Caco-2 (cell line): ENCODE measurements at regions not wholly inside any gene's neighbourhood (a gene's known extent, or its start where the extent isn't known, plus 50 kb on each side); places are given as distances from the start of the nearest gene placed in this dataset.

Experiments
- BruUV-seq: library from RNA; stranded (reverse); fragments of 400-500 nt; replicated peaks from 2 replicates; lab custom pipeline; 2021; lab: Mats Ljungman, UMichigan
- CTCF ChIA-PET: fragments of 300-600 bp; sonication (Branson Sonifier 250); formaldehyde crosslinking; loops from one replicate; lab custom pipeline; 2022; ENCODE audit warnings: antibody characterized with exemption; lab: Charles Lee
- POLR2A ChIA-PET: fragments of 300-600 bp; sonication (Branson Sonifier 250); formaldehyde crosslinking; loops from one replicate; lab custom pipeline; 2022; ENCODE audit warnings: antibody characterized with exemption; lab: Charles Lee
- DNase-seq, 2 experiments: peaks; one replicate each; pipeline versions ENCODE4 v3.0.0 to v3.0.0-alpha.2; 2020 to 2022
- H3K27me3 ChIP-seq: replicated peaks from 2 replicates; pipeline ENCODE4 v1.6.0; 2011; ENCODE audit warnings: low read length; ENCODE audit not compliant: control insufficient read depth, insufficient read depth
- H3K36me3 ChIP-seq: 2 replicates; pipeline ENCODE4 v1.5.1; 2011; ENCODE audit warnings: low read length; ENCODE audit not compliant: control insufficient read depth, insufficient read depth
- H3K4me1 ChIP-seq: fragments of 250-450 bp; sonication (Bioruptor Pico); 2 replicates; pipeline ENCODE4 v1.5.1; 2020; ENCODE audit warnings: mild to moderate bottlenecking
- H3K4me3 ChIP-seq: 2 replicates; pipeline ENCODE4 v1.5.1; 2011; ENCODE audit warnings: low read depth, mild to moderate bottlenecking, control low read depth, low read length
- H3K9me3 ChIP-seq: fragments of 250-450 bp; sonication (Bioruptor Pico); 2 replicates; pipeline ENCODE4 v1.5.1; 2020; ENCODE audit warnings: mild to moderate bottlenecking, moderate library complexity
- H3K27ac Mint-ChIP-seq: one replicate; pipeline ENCODE4 v1.8.0; 2022; ENCODE audit warnings: mixed read lengths; ENCODE audit not compliant: unreplicated experiment
- H3K27me3 Mint-ChIP-seq: one replicate; pipeline ENCODE4 v1.8.0; 2022; ENCODE audit warnings: mixed read lengths; ENCODE audit not compliant: insufficient read depth, unreplicated experiment
- H3K36me3 Mint-ChIP-seq: one replicate; pipeline ENCODE4 v1.8.0; 2022; ENCODE audit warnings: mild to moderate bottlenecking, mixed read lengths; ENCODE audit not compliant: insufficient read depth, unreplicated experiment
- H3K4me1 Mint-ChIP-seq: one replicate; pipeline ENCODE4 v1.8.0; 2022; ENCODE audit warnings: low read depth, mixed read lengths; ENCODE audit not compliant: unreplicated experiment
- H3K4me3 Mint-ChIP-seq: one replicate; pipeline ENCODE4 v1.8.0; 2022; ENCODE audit warnings: mild to moderate bottlenecking, moderate library complexity, mixed read lengths; ENCODE audit not compliant: unreplicated experiment
- H3K9me3 Mint-ChIP-seq: one replicate; pipeline ENCODE4 v1.8.0; 2022; ENCODE audit warnings: mixed read lengths; ENCODE audit not compliant: unreplicated experiment
- CTCF ChIP-seq, 2 experiments: fragments of 200-600 bp in 1 of 2; IDR thresholded peaks; 1 replicate in 1 of 2; 2 replicates in 1 of 2; pipeline versions ENCODE4 v1.5.1 to v1.8.0; 2011 to 2022; ENCODE audit warnings: antibody characterized with exemption in 1 of 2, control low read depth in 1 of 2, inconsistent platforms in 1 of 2, low read depth in 1 of 2, low read length in 1 of 2, mild to moderate bottlenecking in 1 of 2, moderate library complexity in 1 of 2; ENCODE audit not compliant: insufficient read depth in 1 of 2, severe bottlenecking in 1 of 2, unreplicated experiment in 1 of 2
- intact Hi-C: fragments of 100-400 bp; cut with micrococcal nuclease; formaldehyde crosslinking; loops from one replicate; pipeline ENCODE4 v1.10.0; 2022; ENCODE audit not compliant: unreplicated experiment

DNA sequence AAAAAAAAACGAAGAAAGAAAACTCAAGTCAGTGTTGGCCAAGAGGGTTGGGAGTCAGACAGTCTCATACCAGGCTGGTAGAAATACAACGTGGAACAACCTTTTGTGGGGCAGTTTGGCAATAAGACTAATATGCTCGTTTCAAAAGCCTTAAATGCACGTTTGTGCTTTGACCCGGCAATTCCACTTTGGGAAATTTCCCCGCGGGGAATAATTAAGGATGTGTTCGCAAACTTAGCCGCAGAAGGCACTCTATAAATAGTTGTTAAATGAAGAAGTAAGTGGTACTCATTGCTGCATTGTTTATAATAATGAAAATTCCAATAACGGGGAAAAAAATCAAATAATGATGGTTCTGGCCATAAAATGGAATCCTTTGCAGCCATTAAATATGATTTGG is 664.8 kb upstream of the EEF2KMT start:
- ChIA-PET CTCF (no interaction called here), POLR2A (no interaction called here)
- DNase-seq: no peak
- Mint-ChIP-seq H3K9me3 (no peaks in the 10 kb centered on the region), H3K36me3 (no peaks in the 10 kb centered on the region), H3K27ac (no peak overlapping the region), H3K4me1 (no peaks in the 10 kb centered on the region), H3K4me3 (no peak overlapping the region), H3K27me3 (peaks cover 19% of the 10 kb centered on the region)
- TF ChIP-seq CTCF (IDR thresholded peaks at IDR 0.05; ENCODE audit: insufficient read depth in 1 of 2, low read depth in 1 of 2, low read length in 1 of 2, severe bottlenecking in 1 of 2, unreplicated experiment in 1 of 2): no peak
- BruUV-seq: no TSS peak
- H3K4me3 ChIP-seq: no peak overlapping the region
- intact Hi-C loops: no loop called here
- H3K9me3 ChIP-seq: no peaks in the 10 kb centered on the region
- H3K36me3 ChIP-seq: no peaks in the 10 kb centered on the region
- no peaks in the 10 kb centered on the region for H3K27me3 ChIP-seq
- no peaks in the 10 kb centered on the region for H3K4me1 ChIP-seq

GRCh38 chr16:5761592-5761991 is 664.0 kb upstream of the EEF2KMT start:
- TF ChIP-seq CTCF (IDR thresholded peaks at IDR 0.05; ENCODE audit: insufficient read depth in 1 of 2, low read depth in 1 of 2, low read length in 1 of 2, severe bottlenecking in 1 of 2, unreplicated experiment in 1 of 2): no peak
- Histone ChIP-seq H3K36me3 (no peaks in the 10 kb centered on the region), H3K27me3 (no peaks in the 10 kb centered on the region), H3K4me1 (no peaks in the 10 kb centered on the region), H3K4me3 (no peak overlapping the region), H3K9me3 (no peaks in the 10 kb centered on the region)
- CTCF ChIA-PET: no interaction called here
- no peak for DNase-seq
- no peak overlapping the region for H3K27ac Mint-ChIP-seq
- intact Hi-C loops: no loop called here
- H3K4me1 Mint-ChIP-seq: no peaks in the 10 kb centered on the region
- POLR2A ChIA-PET: no interaction called here
- no peaks in the 10 kb centered on the region for H3K9me3 Mint-ChIP-seq
- peaks cover 19% of the 10 kb centered on the region for H3K27me3 Mint-ChIP-seq
- H3K4me3 Mint-ChIP-seq: no peak overlapping the region
- no peaks in the 10 kb centered on the region for H3K36me3 Mint-ChIP-seq
- no TSS peak for BruUV-seq

DNA sequence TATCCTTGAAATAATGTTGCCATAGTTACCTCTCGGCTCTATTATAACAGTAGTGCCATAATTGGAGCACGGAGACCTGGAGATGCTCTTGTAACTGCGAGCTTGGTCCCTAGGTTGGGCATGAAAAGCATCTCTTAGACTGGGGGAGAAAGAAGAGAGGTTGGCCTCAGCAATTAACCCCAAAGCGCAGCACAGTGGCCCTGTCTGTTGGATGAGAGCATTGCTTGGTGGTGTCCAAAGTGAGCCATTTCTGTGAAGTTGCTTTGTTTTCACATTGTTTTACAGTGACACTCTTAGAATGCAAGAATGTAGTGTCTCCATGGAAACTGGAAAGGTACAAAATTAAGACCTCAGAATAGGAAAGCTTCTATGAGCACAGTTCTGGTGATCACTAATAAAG is 660.7 kb upstream of the EEF2KMT start:
- no peak overlapping the region for H3K4me3 Mint-ChIP-seq
- H3K36me3 Mint-ChIP-seq: no peaks in the 10 kb centered on the region
- intact Hi-C loops: no loop called here
- CTCF ChIA-PET: no interaction called here
- no peak for TF ChIP-seq CTCF (IDR thresholded peaks at IDR 0.05; ENCODE audit: insufficient read depth in 1 of 2, low read depth in 1 of 2, low read length in 1 of 2, severe bottlenecking in 1 of 2, unreplicated experiment in 1 of 2)
- Histone ChIP-seq H3K4me3 (no peak overlapping the region), H3K9me3 (no peaks in the 10 kb centered on the region), H3K36me3 (no peaks in the 10 kb centered on the region), H3K27me3 (no peaks in the 10 kb centered on the region), H3K4me1 (0 out of 2 replicates have a peak, but pooled peaks cover 4% of the 10 kb centered on the region)
- H3K27ac Mint-ChIP-seq: no peak overlapping the region
- POLR2A ChIA-PET: no interaction called here
- BruUV-seq: no TSS peak
- no peaks in the 10 kb centered on the region for H3K4me1 Mint-ChIP-seq
- H3K27me3 Mint-ChIP-seq: peaks cover 13% of the 10 kb centered on the region
- DNase-seq: no peak
- no peaks in the 10 kb centered on the region for H3K9me3 Mint-ChIP-seq
